SK-N-SH (cell line): ENCODE measurements at regions not wholly inside any gene's neighbourhood (a gene's known extent, or its start where the extent isn't known, plus 50 kb on each side); places are given as distances from the start of the nearest gene placed in this dataset.

ENCODE experiments used
- CTCF ChIA-PET: fragments of 300-600, 350-600 bp; formaldehyde crosslinking; extraction: SDS; loops from one replicate; lab custom pipeline; 2021; lab: Yijun Ruan, JAX
- POLR2A ChIA-PET: fragments of 350-600 bp; sonication (Branson Sonifier 250); formaldehyde crosslinking; extraction: SDS; loops from one replicate; lab custom pipeline; 2020; ENCODE audit warnings: antibody characterized with exemption, inconsistent platforms; lab: Yijun Ruan, JAX
- DNase-seq: peaks from one replicate; pipeline ENCODE4 v3.0.0; 2012
- H2AFZ ChIP-seq: fragments of 200-600 bp; sonication (generic); 2 replicates; pipeline ENCODE4 v1.8.1; 2016; ENCODE audit warnings: antibody characterized with exemption, mild to moderate bottlenecking, low read depth
- H3F3A ChIP-seq: fragments of 200-600 bp; sonication (generic); replicated peaks from 2 replicates; pipeline ENCODE3; 2016; ENCODE audit warnings: antibody characterized with exemption, mild to moderate bottlenecking; ENCODE audit not compliant: insufficient read depth
- H3K27ac ChIP-seq, 2 experiments: fragments of 200-500 bp in 1 of 2; fragments of 200-600 bp in 1 of 2; sonication (Bioruptor generic) in 1 of 2; sonication (generic), shearing (Covaris generic) in 1 of 2; 2 replicates each; pipeline versions ENCODE4 v1.5.1 to v1.6.1; 2014 to 2016; ENCODE audit warnings: low read depth in 2 of 2, inconsistent platforms in 1 of 2, low read length in 1 of 2, mild to moderate bottlenecking in 1 of 2, mixed read lengths in 1 of 2
- H3K27me3 ChIP-seq: fragments of 200-600 bp; sonication (generic), shearing (Covaris generic); 2 replicates; pipeline ENCODE4 v1.6.1; 2016; ENCODE audit warnings: mixed run types; ENCODE audit not compliant: insufficient read depth
- H3K36me3 ChIP-seq, 2 experiments: fragments of 200-500 bp in 1 of 2; fragments of 200-600 bp in 1 of 2; sonication (Bioruptor generic) in 1 of 2; sonication (generic) in 1 of 2; replicated peaks in 1 of 2; 2 replicates each; pipeline versions ENCODE3 to v1.5.1; 2014 to 2016; ENCODE audit warnings: low read length in 1 of 2, mild to moderate bottlenecking in 1 of 2; ENCODE audit not compliant: insufficient read depth in 2 of 2, control insufficient read depth in 1 of 2
- H3K4me1 ChIP-seq, 2 experiments: fragments of 200-500 bp in 1 of 2; fragments of 200-600 bp in 1 of 2; sonication (Bioruptor generic) in 1 of 2; sonication (generic), shearing (Covaris generic) in 1 of 2; 2 replicates each; pipeline versions ENCODE4 v1.5.1 to v1.6.1; 2014 to 2016; ENCODE audit warnings: low read depth in 1 of 2, low read length in 1 of 2, mixed run types in 1 of 2; ENCODE audit not compliant: insufficient read depth in 2 of 2, control insufficient read depth in 1 of 2
- H3K4me2 ChIP-seq: fragments of 200-600 bp; sonication (generic), shearing (Covaris generic); 2 replicates; pipeline ENCODE4 v1.6.1; 2017; ENCODE audit warnings: mixed run types
- H3K4me3 ChIP-seq, 2 experiments: fragments of 200-500 bp in 1 of 2; fragments of 200-600 bp in 1 of 2; sonication (Bioruptor generic) in 1 of 2; sonication (generic), shearing (Covaris generic) in 1 of 2; 2 replicates each; pipeline versions ENCODE4 v1.5.1 to v1.8.1; 2014 to 2016; ENCODE audit warnings: low read depth in 2 of 2, inconsistent platforms in 1 of 2, low read length in 1 of 2, mild to moderate bottlenecking in 1 of 2, mixed read lengths in 1 of 2, moderate library complexity in 1 of 2
- H3K79me2 ChIP-seq: fragments of 200-600 bp; sonication (generic); 2 replicates; pipeline ENCODE4 v1.8.1; 2017; ENCODE audit warnings: mild to moderate bottlenecking; ENCODE audit not compliant: insufficient read depth
- H3K9ac ChIP-seq: fragments of 200-600 bp; sonication (generic); 2 replicates; pipeline ENCODE4 v1.6.1; 2017; ENCODE audit warnings: mixed run types
- H3K9me2 ChIP-seq: fragments of 200-600 bp; sonication (generic); 2 replicates; pipeline ENCODE4 v1.6.1; 2017; ENCODE audit warnings: mixed run types
- H3K9me3 ChIP-seq: fragments of 200-600 bp; sonication (generic); 2 replicates; pipeline ENCODE4 v1.6.1; 2017; ENCODE audit warnings: mixed run types, mild to moderate bottlenecking, moderate library complexity
- H4K20me1 ChIP-seq: fragments of 200-600 bp; sonication (generic); 2 replicates; pipeline ENCODE4 v1.6.1; 2017; ENCODE audit warnings: mild to moderate bottlenecking, mixed run types; ENCODE audit not compliant: insufficient read depth
- CTCF ChIP-seq: fragments of 200-600 bp; sonication (generic); IDR thresholded peaks from 2 replicates; pipeline ENCODE4 v1.6.1; 2017; ENCODE audit warnings: antibody characterized with exemption, mild to moderate bottlenecking, moderate library complexity
- EP300 ChIP-seq, 2 experiments: IDR thresholded peaks; 2 replicates each; pipeline versions ENCODE4 v1.4.0 to v1.6.1; 2012; ENCODE audit warnings: borderline replicate concordance in 1 of 2, low read depth in 1 of 2, low read length in 1 of 2
- FOSL2 ChIP-seq: IDR thresholded peaks from 2 replicates; pipeline ENCODE4 v1.4.0; 2012; ENCODE audit warnings: low read depth, mild to moderate bottlenecking, moderate library complexity, borderline replicate concordance
- FOXJ3 ChIP-seq: sonication (generic); formaldehyde crosslinking; IDR thresholded peaks from 2 replicates; pipeline ENCODE4 v1.5.1; 2020; ENCODE audit warnings: mild to moderate bottlenecking, missing genetic modification reagents
- GATA2 ChIP-seq: sonication (generic); formaldehyde crosslinking; IDR thresholded peaks from 2 replicates; pipeline ENCODE4 v1.5.0; 2020; ENCODE audit warnings: mild to moderate bottlenecking, missing genetic modification reagents
- JUND ChIP-seq: IDR thresholded peaks from 2 replicates; pipeline ENCODE4 v1.4.0; 2012
- RFX5 ChIP-seq: IDR thresholded peaks from 2 replicates; pipeline ENCODE4 v1.6.1; 2012; ENCODE audit warnings: mild to moderate bottlenecking, improper control_type of control experiment, low read length
- RXRA ChIP-seq: IDR thresholded peaks from 2 replicates; pipeline ENCODE4 v1.4.0; 2012; ENCODE audit warnings: low read depth, mild to moderate bottlenecking, borderline replicate concordance
- SIN3A ChIP-seq: IDR thresholded peaks from 2 replicates; pipeline ENCODE4 v1.6.1; 2012; ENCODE audit warnings: low read depth, mild to moderate bottlenecking, low read length, moderate library complexity, borderline replicate concordance
- WGBS: methylation state at CpG from one replicate; pipeline ENCODE4 v1.1.6; 2017; ENCODE audit warnings: low lambda C conversion rate; 5-methylcytosine and 5-hydroxymethylcytosine counted together
- TF ChIP-seq, protein P1 (sequence below): IDR thresholded peaks from 2 replicates; pipeline ENCODE4 v1.4.0; 2012; ENCODE audit warnings: low read depth
- TF ChIP-seq, protein P2 (sequence below): IDR thresholded peaks from 2 replicates; pipeline ENCODE4 v1.4.0; 2012; ENCODE audit warnings: low read depth, borderline replicate concordance
- TF ChIP-seq, protein P3 (sequence below): IDR thresholded peaks from 2 replicates; pipeline ENCODE4; 2012
- TF ChIP-seq, protein P4 (sequence below): fragments of 150-350 bp; IDR thresholded peaks from 2 replicates; pipeline ENCODE4 v1.6.1; 2017; ENCODE audit warnings: antibody characterized with exemption, low read length, low read depth, borderline replicate concordance

- H3K27ac ChIP-seq, result no peak overlapping the region
- no peaks in the 10 kb centered on the region for H3K27me3 ChIP-seq
- H3K9me3 ChIP-seq, result 0 out of 2 replicates have a peak, but pooled peaks cover 3% of the 10 kb centered on the region
- no peak for DNase-seq
- TF ChIP-seq CTCF (no peak), FOSL2 (no peak), RFX5 (no peak), SIN3A (no peak), FOXJ3 (CRISPR knock-in tag) (no peak), GATA2 (CRISPR knock-in tag) (no peak), JUND (no peak), EP300 (IDR thresholded peaks at IDR 0.05; ENCODE audit: borderline replicate concordance in 1 of 2, low read depth in 1 of 2, low read length in 1 of 2) (no peak)
- TF ChIP-seq, protein P1, sequence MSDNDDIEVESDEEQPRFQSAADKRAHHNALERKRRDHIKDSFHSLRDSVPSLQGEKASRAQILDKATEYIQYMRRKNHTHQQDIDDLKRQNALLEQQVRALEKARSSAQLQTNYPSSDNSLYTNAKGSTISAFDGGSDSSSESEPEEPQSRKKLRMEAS, result no peak
- TF ChIP-seq, protein P2, sequence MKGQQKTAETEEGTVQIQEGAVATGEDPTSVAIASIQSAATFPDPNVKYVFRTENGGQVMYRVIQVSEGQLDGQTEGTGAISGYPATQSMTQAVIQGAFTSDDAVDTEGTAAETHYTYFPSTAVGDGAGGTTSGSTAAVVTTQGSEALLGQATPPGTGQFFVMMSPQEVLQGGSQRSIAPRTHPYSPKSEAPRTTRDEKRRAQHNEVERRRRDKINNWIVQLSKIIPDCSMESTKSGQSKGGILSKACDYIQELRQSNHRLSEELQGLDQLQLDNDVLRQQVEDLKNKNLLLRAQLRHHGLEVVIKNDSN, result no peak
- TF ChIP-seq, protein P3, sequence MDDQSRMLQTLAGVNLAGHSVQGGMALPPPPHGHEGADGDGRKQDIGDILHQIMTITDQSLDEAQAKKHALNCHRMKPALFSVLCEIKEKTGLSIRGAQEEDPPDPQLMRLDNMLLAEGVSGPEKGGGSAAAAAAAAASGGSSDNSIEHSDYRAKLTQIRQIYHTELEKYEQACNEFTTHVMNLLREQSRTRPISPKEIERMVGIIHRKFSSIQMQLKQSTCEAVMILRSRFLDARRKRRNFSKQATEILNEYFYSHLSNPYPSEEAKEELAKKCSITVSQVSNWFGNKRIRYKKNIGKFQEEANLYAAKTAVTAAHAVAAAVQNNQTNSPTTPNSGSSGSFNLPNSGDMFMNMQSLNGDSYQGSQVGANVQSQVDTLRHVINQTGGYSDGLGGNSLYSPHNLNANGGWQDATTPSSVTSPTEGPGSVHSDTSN, result no peak
- H3K79me2 ChIP-seq, result no peaks in the 10 kb centered on the region
- H3F3A ChIP-seq, result no peaks in the 10 kb centered on the region
- no peak overlapping the region for H3K4me2 ChIP-seq
- no peak overlapping the region for H2AFZ ChIP-seq
- no peaks in the 10 kb centered on the region for H3K9me2 ChIP-seq
- no peaks in the 10 kb centered on the region for H4K20me1 ChIP-seq
- no peak overlapping the region for H3K9ac ChIP-seq
- ChIA-PET POLR2A (no interaction called here), CTCF (no interaction called here)
- H3K4me1 ChIP-seq, result no peaks in the 10 kb centered on the region; a peak in 1 of 4 replicates
- no peaks in the 10 kb centered on the region for H3K36me3 ChIP-seq
- no peak overlapping the region for H3K4me3 ChIP-seq
Measured at GRCh38 chr13:50282016-50282415, 266.8 kb downstream of the KCNRG start.

DNA sequence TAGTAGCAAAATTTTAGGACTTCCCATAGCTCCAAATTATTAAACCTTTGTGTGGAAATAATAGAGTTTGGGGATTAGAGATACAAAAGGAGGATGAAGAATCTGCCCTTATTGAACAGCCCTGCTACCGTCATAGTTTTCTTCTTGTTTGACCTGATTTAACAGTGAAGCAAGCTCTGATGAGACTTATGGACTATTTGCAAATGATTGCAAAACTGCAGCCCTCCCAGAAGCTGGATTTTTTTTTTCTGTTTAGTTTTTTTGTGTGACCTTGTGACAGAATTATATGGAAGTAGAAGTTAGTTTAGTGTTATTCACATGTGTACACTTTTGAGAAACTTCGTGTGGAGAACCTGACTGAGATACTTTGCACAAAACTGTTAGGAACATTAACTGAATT lies 267.8 kb downstream of the KCNRG start:
- Histone ChIP-seq H3K4me3 (no peak overlapping the region), H3K9me3 (0 out of 2 replicates have a peak, but pooled peaks cover 3% of the 10 kb centered on the region), H3K79me2 (no peaks in the 10 kb centered on the region), H3F3A (no peaks in the 10 kb centered on the region), H2AFZ (no peak overlapping the region), H3K27ac (no peak overlapping the region), H3K4me2 (no peak overlapping the region), H3K36me3 (no peaks in the 10 kb centered on the region), H4K20me1 (no peaks in the 10 kb centered on the region), H3K9ac (no peak overlapping the region), H3K9me2 (no peaks in the 10 kb centered on the region), H3K4me1 (no peaks in the 10 kb centered on the region; a peak in 1 of 4 replicates), H3K27me3 (no peaks in the 10 kb centered on the region)
- WGBS, result 62% methylated on average over 2 of the region's 2 CpGs
- no peak for DNase-seq
- TF ChIP-seq RXRA (no peak), RFX5 (no peak)
- TF ChIP-seq, protein P4, sequence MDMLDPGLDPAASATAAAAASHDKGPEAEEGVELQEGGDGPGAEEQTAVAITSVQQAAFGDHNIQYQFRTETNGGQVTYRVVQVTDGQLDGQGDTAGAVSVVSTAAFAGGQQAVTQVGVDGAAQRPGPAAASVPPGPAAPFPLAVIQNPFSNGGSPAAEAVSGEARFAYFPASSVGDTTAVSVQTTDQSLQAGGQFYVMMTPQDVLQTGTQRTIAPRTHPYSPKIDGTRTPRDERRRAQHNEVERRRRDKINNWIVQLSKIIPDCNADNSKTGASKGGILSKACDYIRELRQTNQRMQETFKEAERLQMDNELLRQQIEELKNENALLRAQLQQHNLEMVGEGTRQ, result no peak
- CTCF ChIA-PET, result no interaction called here
- POLR2A ChIA-PET, result no interaction called here
